Small intestine (tissue), 7 donors: ENCODE measurements at regions not wholly inside any gene's neighbourhood (a gene's known extent, or its start where the extent isn't known, plus 50 kb on each side); places are given as distances from the start of the nearest gene placed in this dataset.
A peak's percentile ranks its signal among the peaks of the same experiment; 100 is the strongest.
"Not testable (repeated sequence)": the region's sequence is repeated elsewhere in the genome, so short reads cannot be mapped to it uniquely, and the experiment has no call there.

ENCODE experiments used
- DNase-seq, 2 donors: peaks; one replicate each; pipeline versions ENCODE4 v3.0.0 to v3.0.0-alpha.2; 2013
- FAIRE-seq: peaks from 2 replicates; lab custom pipeline; 2012; peaks lifted over from hg19 to GRCh38; lab: Jason Lieb, UNC
- H3K27ac ChIP-seq, 3 donors: one replicate each; pipeline ENCODE4 v1.5.1; 2013; ENCODE audit warnings: low read length in 2 of 3, mild to moderate bottlenecking in 2 of 3, control low read depth in 1 of 3, inconsistent platforms in 1 of 3, low read depth in 1 of 3, moderate library complexity in 1 of 3
- H3K27me3 ChIP-seq, 3 donors: one replicate each; pipeline ENCODE4 v1.6.1; 2013; ENCODE audit warnings: low read length in 3 of 3, inconsistent platforms in 1 of 3; ENCODE audit not compliant: control insufficient read depth in 3 of 3, insufficient read depth in 3 of 3
- H3K36me3 ChIP-seq, 3 donors: one replicate each; pipeline ENCODE4 v1.6.1; 2013; ENCODE audit warnings: low read length in 3 of 3, inconsistent platforms in 1 of 3, low read depth in 1 of 3, mild to moderate bottlenecking in 1 of 3, moderate library complexity in 1 of 3; ENCODE audit not compliant: control insufficient read depth in 3 of 3, insufficient read depth in 2 of 3
- H3K4me1 ChIP-seq, 3 donors: one replicate each; pipeline ENCODE4 v1.6.1; 2013; ENCODE audit warnings: low read length in 2 of 3, inconsistent platforms in 1 of 3, low read depth in 1 of 3, mild to moderate bottlenecking in 1 of 3, moderate library complexity in 1 of 3; ENCODE audit not compliant: control insufficient read depth in 3 of 3, insufficient read depth in 2 of 3
- H3K4me3 ChIP-seq, 3 donors: one replicate each; pipeline ENCODE4 v1.5.1; 2013; ENCODE audit warnings: low read length in 3 of 3, control low read depth in 1 of 3, inconsistent platforms in 1 of 3, low read depth in 1 of 3, mild to moderate bottlenecking in 1 of 3, moderate library complexity in 1 of 3
- H3K9me3 ChIP-seq, 2 donors: one replicate each; pipeline ENCODE4 v1.6.1; 2013; ENCODE audit warnings: low read depth in 1 of 2, low read length in 1 of 2; ENCODE audit not compliant: control insufficient read depth in 2 of 2, insufficient read depth in 1 of 2
- WGBS, 3 donors: extraction: QIAGEN DNeasy Blood & Tissue Kit; methylation state at CpG; one replicate each; pipeline ENCODE4 v1.1.7; 2013; 5-methylcytosine and 5-hydroxymethylcytosine counted together
- donor health status: healthy with polysubstance abuse.
- donor health status: control.
- donor health status: control.
- donor health status: Bipolar disorder and iron deficiency.
- donor health status: healthy.

DNA sequence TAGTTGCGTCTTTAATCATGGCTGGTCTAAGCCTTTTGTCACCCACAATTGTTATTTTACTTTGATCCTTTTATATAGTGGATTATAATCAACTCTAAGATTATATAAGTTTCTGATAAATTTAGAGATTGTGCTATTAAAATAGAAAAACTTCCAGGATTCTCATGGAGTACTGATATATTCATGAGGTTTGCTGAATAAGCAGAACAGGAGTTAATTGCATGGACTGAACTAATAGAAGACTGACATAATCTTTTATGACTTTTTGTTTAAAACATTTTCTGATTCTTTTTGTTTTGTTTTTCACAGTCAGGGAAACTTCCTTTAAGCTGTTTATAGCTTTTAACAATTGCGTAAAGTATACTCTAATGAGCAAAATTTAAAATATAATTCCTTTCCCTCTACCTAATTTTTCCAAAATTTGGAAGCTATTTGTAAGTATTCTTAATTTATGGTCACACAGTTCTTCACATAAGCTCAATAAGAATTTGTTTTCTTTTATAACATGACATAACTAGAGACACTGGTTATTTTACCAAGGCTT is 129.9 kb upstream of the TMEM260 start:
- Histone ChIP-seq H3K9me3 (peaks cover 0 to 14% of the 10 kb centered on the region in 2 donors), H3K36me3 (no peaks in the 10 kb centered on the region), H3K4me3 (no peak overlapping the region), H3K27ac (no peak overlapping the region), H3K27me3 (peaks cover 0 to 2% (median 0%) of the 10 kb centered on the region in 3 donors), H3K4me1 (no peaks in the 10 kb centered on the region)
- DNase-seq (no peak), FAIRE-seq (no peak)
- 68 to 92% (median 91%) methylated on average over 2 of the region's 2 CpGs for WGBS, 3 donors

DNA sequence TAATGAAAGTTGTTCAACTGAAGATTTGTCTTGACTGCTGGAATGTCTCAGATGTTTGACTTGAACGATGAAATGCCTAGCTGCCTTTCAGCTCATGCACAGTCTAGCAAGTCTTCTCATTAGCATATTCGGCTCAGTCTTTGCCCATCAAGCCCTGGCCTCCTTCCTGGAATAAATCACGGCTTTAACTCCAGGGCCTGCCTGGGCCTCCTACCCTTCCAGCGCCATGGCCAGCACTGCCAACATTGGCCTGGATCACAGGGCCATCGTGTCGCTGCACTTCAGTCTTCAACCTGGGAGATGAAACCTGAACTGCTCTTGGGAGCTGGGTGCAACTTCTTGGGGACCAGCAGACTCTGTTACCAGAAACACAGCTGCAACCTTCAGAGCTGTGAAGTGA is 126.7 kb upstream of the TMEM260 start:
- 78 to 88% (median 87%) methylated on average over 6 of the region's 6 CpGs for WGBS, 3 donors
- Histone ChIP-seq H3K27me3 (peaks cover 0 to 2% (median 0%) of the 10 kb centered on the region in 3 donors), H3K27ac (no peak overlapping the region), H3K4me3 (no peak overlapping the region), H3K4me1 (no peaks in the 10 kb centered on the region), H3K36me3 (no peaks in the 10 kb centered on the region), H3K9me3 (peaks cover 0 to 14% of the 10 kb centered on the region in 2 donors)
- DNase-seq (no peak), FAIRE-seq (no peak)

DNA sequence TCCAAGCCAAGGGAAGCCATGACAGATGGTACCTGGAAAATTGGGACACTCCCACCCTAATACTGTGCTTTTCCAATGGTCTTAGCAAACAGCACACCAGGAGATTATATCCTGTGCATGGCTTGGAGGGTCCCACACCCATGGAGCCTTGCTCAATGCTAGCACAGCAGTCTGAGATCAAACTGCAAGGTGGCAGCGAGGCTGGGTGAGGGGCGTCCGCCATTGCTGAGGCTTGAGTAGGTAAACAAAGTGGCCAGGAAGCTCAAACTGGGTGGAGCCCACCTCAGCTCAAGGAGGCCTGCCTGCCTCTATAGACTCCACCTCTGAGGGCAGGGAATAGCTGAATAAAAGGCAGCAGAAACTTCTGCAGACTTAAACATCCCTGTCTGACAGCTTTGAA is 124.9 kb upstream of the TMEM260 start:
- H3K36me3 ChIP-seq, FAIRE-seq, H3K4me3 ChIP-seq, H3K4me1 ChIP-seq, H3K27ac ChIP-seq, H3K9me3 ChIP-seq, DNase-seq, H3K27me3 ChIP-seq: not testable (repeated sequence)
- WGBS, 3 donors: 93 to 96% (median 96%) methylated on average over 3 of the region's 3 CpGs

DNA sequence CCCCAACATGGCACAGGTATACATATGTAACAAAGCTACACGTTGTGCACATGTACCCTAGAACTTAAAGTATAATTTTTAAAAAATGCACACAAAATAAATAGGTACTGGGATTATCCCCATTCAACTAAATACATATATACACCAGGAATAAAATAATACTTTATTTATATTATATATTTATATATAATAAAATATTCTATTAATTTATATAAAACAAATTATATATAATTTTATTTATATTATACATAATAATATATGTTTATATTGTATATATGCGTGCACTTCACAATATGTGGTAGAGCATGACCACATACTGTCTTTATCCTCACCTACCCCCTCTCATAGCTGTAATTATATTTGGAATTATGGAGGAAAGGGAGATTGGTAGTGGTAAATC is 119.1 kb upstream of the TMEM260 start:
- no peak overlapping the region for H3K4me3 ChIP-seq

DNA sequence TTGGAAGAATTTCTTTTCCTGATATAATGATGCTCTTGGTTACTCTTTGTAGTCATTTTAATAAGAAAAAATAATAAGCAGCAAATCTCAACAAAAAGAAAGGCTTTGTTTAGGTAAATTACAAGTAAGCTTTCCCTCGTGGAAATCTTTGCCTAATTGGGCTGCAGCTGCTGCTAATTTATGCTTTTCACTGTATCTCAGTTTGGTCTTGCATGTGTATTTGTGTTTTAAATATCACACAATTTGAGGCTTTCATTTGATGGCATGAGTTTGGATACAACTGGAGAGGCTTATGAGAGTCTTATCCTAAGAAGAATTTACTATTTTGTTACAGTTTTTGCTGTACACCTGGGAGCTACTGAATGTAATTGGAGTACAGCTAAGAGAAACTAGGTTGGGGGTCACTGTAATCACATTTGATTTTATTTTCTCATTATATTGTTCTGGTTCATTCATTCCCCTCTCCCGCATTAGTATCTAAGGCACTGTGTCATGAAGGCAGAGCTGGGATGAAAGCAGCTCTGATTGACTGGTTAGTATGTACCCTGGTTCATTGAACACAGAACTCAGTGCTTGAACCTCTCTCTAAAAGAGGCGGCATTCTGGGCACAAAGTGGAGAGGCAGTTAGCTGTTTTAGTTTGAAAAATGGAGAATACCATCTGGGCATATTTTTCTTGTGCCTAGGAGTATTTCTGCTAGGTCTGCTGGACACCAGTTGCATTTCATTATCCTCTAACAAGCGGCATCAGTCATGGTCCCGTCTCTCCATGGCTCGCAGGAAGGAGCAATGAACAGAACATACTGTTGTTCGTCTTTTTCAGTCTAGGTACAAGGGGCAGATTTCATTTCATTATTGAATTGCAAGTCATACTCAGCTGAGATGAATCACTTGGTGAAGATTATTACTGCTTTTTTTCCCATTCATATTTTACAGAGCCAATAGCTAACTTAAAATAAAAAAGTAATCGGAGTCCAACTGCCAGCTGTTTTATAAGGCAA is 118.0 kb upstream of the TMEM260 start:
- H3K4me3 ChIP-seq: no peak overlapping the region
- peaks cover 0 to 3% (median 0%) of the 10 kb centered on the region in 3 donors for H3K27me3 ChIP-seq
- no peak for DNase-seq
- no peaks in the 10 kb centered on the region for H3K36me3 ChIP-seq
- no peaks in the 10 kb centered on the region for H3K4me1 ChIP-seq
- FAIRE-seq: no peak
- WGBS, 3 donors: 69 to 78% (median 74%) methylated on average over 8 of the region's 8 CpGs
- H3K27ac ChIP-seq: no peak overlapping the region
- H3K9me3 ChIP-seq: no peaks in the 10 kb centered on the region

More for the DNA sequence above, 119.1 kb upstream of the TMEM260 start:
- H3K27ac ChIP-seq: no peak overlapping the region
- no peaks in the 10 kb centered on the region for H3K4me1 ChIP-seq
- H3K36me3 ChIP-seq: no peaks in the 10 kb centered on the region
- FAIRE-seq: peak; percentile 47
- WGBS, 3 donors: 92 to 96% (median 95%) methylated on average over 2 of the region's 2 CpGs
- H3K9me3 ChIP-seq: no peaks in the 10 kb centered on the region
- no peaks in the 10 kb centered on the region for H3K27me3 ChIP-seq
- DNase-seq: no peak

DNA sequence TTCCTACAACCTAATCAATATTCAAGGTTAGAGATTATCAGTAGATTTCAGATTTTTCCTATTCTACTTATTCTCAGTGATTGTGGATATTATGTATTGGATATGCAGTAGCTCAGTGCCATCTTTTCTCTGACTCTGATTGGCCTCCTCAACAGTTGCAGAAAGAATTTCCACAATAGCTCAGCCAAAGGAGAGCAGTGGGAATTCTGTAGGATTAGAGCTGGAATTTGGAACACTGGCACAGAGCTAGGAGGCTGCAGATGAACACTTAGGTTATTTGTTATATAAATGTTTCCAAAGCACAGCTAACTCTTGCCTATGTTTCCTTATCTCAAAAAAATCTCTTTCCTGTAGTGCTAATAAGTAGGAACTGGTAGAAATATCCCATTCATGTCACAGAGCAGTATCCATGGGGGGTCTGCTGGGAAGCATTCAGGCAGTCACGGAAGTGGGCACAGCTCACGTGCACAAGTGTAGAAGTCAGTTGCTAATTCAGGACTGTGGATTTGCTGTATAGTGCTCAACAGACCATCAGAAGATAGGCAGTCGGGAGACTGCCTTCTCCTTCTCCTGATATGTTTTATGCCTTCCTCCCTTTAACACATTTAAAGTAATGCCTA is 116.2 kb upstream of the TMEM260 start:
- no peak overlapping the region for H3K4me3 ChIP-seq
- no peaks in the 10 kb centered on the region for H3K9me3 ChIP-seq
- H3K27ac ChIP-seq: no peak overlapping the region
- H3K4me1 ChIP-seq: no peaks in the 10 kb centered on the region
- FAIRE-seq (no peak), DNase-seq (no peak)
- WGBS, 3 donors: 68 to 85% (median 83%) methylated on average over 3 of the region's 3 CpGs
- peaks cover 0 to 3% (median 0%) of the 10 kb centered on the region in 3 donors for H3K27me3 ChIP-seq
- no peaks in the 10 kb centered on the region for H3K36me3 ChIP-seq

DNA sequence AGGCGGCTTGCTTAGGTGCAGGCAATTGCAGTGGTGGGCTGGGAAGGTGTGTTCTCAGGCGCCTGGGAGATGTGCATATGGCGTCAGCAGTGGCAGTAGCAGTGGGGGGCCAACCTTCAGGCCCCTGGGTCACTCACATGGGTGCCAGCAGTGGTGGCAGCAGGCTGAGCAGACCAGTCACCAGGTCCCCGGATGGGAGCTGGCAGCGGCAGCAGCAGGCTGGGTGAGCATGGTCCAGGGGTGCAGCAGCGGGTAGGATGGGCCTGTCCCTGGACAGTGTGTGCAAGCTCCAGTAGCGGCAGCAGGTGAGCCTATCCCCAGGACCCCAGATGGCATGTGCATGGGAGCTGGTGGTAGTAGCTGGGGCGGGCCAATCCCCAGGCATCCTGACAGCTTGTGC is 108.5 kb upstream of the TMEM260 start:
- no peaks in the 10 kb centered on the region for H3K9me3 ChIP-seq
- DNase-seq (no peak), FAIRE-seq (no peak)
- H3K4me3 ChIP-seq: no peak overlapping the region
- WGBS, 3 donors: 94% methylated on average over 8 of the region's 8 CpGs
- no peak overlapping the region for H3K27ac ChIP-seq
- no peaks in the 10 kb centered on the region for H3K4me1 ChIP-seq
- peaks cover 0 to 2% (median 2%) of the 10 kb centered on the region in 3 donors for H3K27me3 ChIP-seq
- no peaks in the 10 kb centered on the region for H3K36me3 ChIP-seq

DNA sequence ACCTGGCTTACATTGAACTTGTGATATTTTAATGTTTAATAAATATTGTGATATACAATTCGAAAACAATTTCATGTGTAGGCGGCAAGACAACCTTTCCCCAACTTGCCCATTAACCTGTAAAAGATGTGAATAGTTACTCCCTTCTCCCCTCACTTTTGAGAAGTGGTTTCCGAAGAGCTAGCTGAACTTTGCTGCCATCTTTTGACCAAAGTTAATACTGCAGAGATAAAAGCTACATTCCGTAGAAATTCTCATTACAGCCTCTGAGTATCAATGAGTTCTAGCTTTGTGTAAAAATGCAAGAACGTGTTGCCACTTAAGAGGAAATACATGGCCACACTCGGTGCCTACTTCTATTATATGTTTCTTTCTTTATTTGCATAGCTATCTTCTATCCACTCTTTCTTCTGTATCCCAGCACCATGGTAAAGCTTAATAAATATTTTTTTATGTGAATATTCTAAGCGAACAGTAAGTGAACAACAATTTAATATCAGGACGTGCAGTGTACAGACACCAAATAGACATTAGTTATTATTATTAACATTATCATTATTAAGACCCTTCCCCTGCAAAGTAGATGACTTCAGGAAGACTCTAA is 105.1 kb upstream of the TMEM260 start:
- DNase-seq: peak; percentile 42 to 65

More for the DNA sequence above, 105.1 kb upstream of the TMEM260 start:
- WGBS, 3 donors: 16 to 19% (median 19%) methylated on average over 8 of the region's 8 CpGs
- no peak overlapping the region for H3K27ac ChIP-seq
- H3K27me3 ChIP-seq: peaks cover 0 to 2% (median 0%) of the 10 kb centered on the region in 3 donors
- FAIRE-seq: peak; percentile 53
- no peaks in the 10 kb centered on the region for H3K4me1 ChIP-seq
- no peak overlapping the region for H3K4me3 ChIP-seq
- no peaks in the 10 kb centered on the region for H3K9me3 ChIP-seq
- H3K36me3 ChIP-seq: no peaks in the 10 kb centered on the region
